ENCODE measurements at regions not wholly inside any gene's neighbourhood (a gene's known extent, or its start where the extent isn't known, plus 50 kb on each side); places are given as distances from the start of the nearest gene placed in this dataset.

DNA sequence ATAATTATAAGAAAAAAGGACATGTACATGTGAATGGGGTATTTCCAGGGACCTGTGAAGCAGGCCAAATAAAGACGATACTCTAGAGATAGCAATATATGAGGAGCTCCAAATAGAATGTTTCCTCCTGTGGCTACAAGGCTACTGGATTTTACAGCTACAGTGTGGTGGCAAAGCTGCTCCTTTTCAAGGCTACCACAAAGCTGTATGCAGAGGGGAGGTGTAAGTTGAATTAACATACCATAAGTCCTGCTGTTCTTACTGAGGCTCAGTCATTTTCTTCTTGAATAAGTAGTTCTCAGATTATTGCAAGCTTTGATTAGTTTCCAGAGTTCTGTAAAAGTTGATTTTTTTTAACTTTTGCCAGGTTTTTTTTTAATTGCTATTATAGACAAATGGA lies 1184.6 kb upstream of the EPHA6 start:
- Histone ChIP-seq H3K27ac (no peak overlapping the region), H3K27me3 (no peaks in the 10 kb centered on the region), H3K4me1 (ENCODE audit: low read depth) (no peaks in the 10 kb centered on the region), H3K9me3 (ENCODE audit: low read depth) (no peaks in the 10 kb centered on the region), H3K4me3 (no peak overlapping the region), H3K36me3 (no peaks in the 10 kb centered on the region)
- TF ChIP-seq, protein P1, sequence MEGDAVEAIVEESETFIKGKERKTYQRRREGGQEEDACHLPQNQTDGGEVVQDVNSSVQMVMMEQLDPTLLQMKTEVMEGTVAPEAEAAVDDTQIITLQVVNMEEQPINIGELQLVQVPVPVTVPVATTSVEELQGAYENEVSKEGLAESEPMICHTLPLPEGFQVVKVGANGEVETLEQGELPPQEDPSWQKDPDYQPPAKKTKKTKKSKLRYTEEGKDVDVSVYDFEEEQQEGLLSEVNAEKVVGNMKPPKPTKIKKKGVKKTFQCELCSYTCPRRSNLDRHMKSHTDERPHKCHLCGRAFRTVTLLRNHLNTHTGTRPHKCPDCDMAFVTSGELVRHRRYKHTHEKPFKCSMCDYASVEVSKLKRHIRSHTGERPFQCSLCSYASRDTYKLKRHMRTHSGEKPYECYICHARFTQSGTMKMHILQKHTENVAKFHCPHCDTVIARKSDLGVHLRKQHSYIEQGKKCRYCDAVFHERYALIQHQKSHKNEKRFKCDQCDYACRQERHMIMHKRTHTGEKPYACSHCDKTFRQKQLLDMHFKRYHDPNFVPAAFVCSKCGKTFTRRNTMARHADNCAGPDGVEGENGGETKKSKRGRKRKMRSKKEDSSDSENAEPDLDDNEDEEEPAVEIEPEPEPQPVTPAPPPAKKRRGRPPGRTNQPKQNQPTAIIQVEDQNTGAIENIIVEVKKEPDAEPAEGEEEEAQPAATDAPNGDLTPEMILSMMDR (IDR thresholded peaks at IDR 0.05; ENCODE audit: low read depth, low read length): no peak
- no peak for DNase-seq (ENCODE audit: low read depth in 1 of 2, low spot score in 1 of 2)

DNA sequence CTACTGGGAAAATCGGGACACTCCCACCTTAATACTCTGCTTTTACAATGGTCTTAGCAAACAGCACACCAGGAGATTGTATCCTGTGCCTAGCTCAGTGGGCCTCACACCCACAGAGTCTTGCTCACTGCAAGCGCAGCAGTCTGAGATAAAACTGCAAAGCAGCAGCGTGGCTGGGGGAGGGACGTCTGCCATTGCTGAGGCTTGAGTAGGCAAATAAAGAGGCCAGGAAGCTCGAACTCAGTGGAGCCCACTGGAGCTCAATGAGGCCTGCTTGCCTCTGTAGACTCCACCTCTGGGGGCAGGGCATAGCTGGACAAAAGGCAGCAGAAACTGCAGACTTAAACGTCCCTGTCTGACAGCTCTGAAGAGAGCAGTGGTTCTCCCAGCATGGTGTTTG lies 1169.1 kb upstream of the EPHA6 start:
- no peaks in the 10 kb centered on the region for H3K4me1 ChIP-seq (ENCODE audit: low read depth)
- H3K36me3 ChIP-seq: no peaks in the 10 kb centered on the region
- no peak overlapping the region for H3K4me3 ChIP-seq
- H3K27ac ChIP-seq: no peak overlapping the region
- H3K27me3 ChIP-seq: no peaks in the 10 kb centered on the region
- TF ChIP-seq, protein P1 (IDR thresholded peaks at IDR 0.05; ENCODE audit: low read depth, low read length): no peak
- no peaks in the 10 kb centered on the region for H3K9me3 ChIP-seq (ENCODE audit: low read depth)
- DNase-seq (ENCODE audit: low read depth in 1 of 2, low spot score in 1 of 2): no peak

DNA sequence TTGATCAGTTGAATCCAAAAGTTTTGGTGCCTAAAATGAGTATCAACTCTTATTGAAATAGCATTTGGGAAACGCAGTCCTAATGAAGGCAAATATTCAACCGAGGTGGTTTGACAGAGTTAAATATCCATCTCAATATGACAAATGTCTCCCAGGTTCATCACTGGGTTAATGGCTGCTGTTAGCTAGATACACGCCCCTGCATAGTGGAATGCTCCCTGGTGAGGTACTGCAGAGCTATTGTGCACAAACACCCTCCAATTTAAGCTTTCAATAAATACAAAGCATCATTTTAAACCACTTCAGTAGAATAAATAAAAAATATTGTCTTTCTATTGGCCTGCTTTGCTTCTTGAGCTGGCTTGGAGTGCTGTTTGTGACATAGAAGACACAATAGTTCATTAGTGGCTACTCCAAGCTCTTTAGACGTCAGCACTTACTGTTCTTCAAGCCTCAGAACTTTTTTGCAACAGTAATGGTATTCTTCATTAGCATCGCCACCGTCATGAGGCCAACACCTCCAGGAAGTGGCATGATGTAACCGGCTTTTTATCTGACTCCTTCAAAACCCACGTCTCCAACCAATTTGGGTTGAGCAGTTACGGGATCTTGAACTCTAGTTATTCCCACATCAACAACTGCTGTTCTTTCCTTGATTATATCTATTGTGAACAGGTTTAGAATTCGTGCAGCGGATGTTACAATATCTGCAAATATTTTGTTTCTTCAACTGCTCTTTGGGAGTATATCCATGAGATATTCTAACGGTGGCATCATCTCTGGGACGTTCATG lies 1159.6 kb upstream of the EPHA6 start:
- TF ChIP-seq, protein P1 (IDR thresholded peaks at IDR 0.05; ENCODE audit: low read depth, low read length): no peak
- no peaks in the 10 kb centered on the region for H3K36me3 ChIP-seq
- no peaks in the 10 kb centered on the region for H3K27me3 ChIP-seq
- no peak for DNase-seq (ENCODE audit: low read depth in 1 of 2, low spot score in 1 of 2)
- H3K4me1 ChIP-seq (ENCODE audit: low read depth): no peaks in the 10 kb centered on the region
- H3K4me3 ChIP-seq: no peak overlapping the region
- H3K27ac ChIP-seq: no peak overlapping the region
- H3K9me3 ChIP-seq (ENCODE audit: low read depth): no peaks in the 10 kb centered on the region

DNA sequence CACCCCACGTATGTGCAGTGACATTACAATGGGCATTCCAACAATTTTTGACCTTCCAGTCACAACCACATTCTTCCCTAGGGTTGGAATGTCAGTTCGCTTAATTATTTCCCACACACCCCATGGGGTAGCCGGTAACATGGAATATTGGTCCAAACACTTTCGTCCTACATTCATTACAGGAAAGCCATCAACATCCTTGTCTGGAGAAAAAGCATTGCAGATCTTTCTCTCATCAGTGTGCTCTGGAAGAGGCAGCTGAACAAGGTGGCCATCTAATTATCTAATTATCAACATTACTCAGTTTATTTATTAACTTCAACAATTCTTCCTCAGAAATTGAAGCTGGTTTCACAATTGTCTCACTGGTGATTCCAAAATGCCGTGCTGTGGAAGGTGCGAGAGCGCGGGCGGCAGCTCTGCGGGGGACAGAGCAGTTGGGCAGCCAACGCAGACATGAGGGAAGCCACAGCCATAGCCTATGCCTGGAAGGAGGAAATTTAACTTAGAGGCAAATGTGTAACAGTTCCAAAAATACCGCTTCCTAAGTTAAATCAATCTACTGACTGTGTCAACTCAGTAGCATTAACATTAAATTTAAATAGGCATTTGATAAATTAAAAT lies 1158.9 kb upstream of the EPHA6 start:
- H3K27me3 ChIP-seq: no peaks in the 10 kb centered on the region
- H3K9me3 ChIP-seq (ENCODE audit: low read depth): no peaks in the 10 kb centered on the region
- TF ChIP-seq, protein P1 (IDR thresholded peaks at IDR 0.05; ENCODE audit: low read depth, low read length): no peak
- DNase-seq (ENCODE audit: low read depth in 1 of 2, low spot score in 1 of 2): no peak
- H3K4me1 ChIP-seq (ENCODE audit: low read depth): no peaks in the 10 kb centered on the region
- H3K4me3 ChIP-seq: no peak overlapping the region
- H3K27ac ChIP-seq: no peak overlapping the region
- no peaks in the 10 kb centered on the region for H3K36me3 ChIP-seq

DNA sequence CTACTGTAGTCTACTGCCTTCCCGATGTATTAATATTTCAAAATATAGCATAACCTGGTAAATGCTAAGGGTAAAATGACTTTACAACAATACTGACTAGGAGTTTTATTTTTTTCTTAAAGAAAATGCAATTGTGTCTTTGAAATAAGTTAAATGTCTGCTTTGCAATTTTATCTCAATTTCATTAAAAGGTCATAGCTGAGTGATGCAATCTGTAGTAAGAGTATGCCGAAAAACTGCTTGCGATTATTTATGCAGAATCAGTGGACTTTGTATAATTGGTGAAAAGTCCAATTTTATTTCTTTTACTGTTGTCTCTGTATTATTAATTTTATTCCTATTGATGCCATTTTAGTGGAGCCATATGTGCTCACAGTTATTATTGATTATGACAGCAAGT lies 1143.6 kb upstream of the EPHA6 start:
- DNase-seq (ENCODE audit: low read depth in 1 of 2, low spot score in 1 of 2): no peak
- Histone ChIP-seq H3K9me3 (ENCODE audit: low read depth) (no peaks in the 10 kb centered on the region), H3K4me3 (no peak overlapping the region), H3K27ac (no peak overlapping the region), H3K27me3 (no peaks in the 10 kb centered on the region), H3K4me1 (ENCODE audit: low read depth) (no peaks in the 10 kb centered on the region), H3K36me3 (no peaks in the 10 kb centered on the region)
- TF ChIP-seq, protein P1 (IDR thresholded peaks at IDR 0.05; ENCODE audit: low read depth, low read length): no peak

Data from cardiac muscle cell (in vitro differentiated cells and primary cell).